IPS DF 4.7 (cell line): ENCODE measurements at regions not wholly inside any gene's neighbourhood (a gene's known extent, or its start where the extent isn't known, plus 50 kb on each side); places are given as distances from the start of the nearest gene placed in this dataset.

Experiments
- DNase-seq: peaks from one replicate; pipeline ENCODE4 v3.0.0-alpha.2; 2013; ENCODE audit warnings: low spot score; ENCODE audit errors: extremely low read depth

- DNase-seq = no peak
Observed at GRCh38 chr6:112710710-112711109, 363.6 kb downstream of the RFPL4B start.

GRCh38 chr6:112713402-112713801, 366.3 kb downstream of the RFPL4B start:
- no peak for DNase-seq

GRCh38 chr6:112717401-112717800, 370.3 kb downstream of the RFPL4B start:
- no peak for DNase-seq

- DNase-seq = no peak
Observed at GRCh38 chr6:112717856-112718255, 370.7 kb downstream of the RFPL4B start.

- DNase-seq = no peak
Observed at GRCh38 chr6:112725541-112726085, 378.5 kb downstream of the RFPL4B start.

- DNase-seq = no peak
Observed at GRCh38 chr6:112735129-112735528, 388.0 kb downstream of the RFPL4B start.

DNA sequence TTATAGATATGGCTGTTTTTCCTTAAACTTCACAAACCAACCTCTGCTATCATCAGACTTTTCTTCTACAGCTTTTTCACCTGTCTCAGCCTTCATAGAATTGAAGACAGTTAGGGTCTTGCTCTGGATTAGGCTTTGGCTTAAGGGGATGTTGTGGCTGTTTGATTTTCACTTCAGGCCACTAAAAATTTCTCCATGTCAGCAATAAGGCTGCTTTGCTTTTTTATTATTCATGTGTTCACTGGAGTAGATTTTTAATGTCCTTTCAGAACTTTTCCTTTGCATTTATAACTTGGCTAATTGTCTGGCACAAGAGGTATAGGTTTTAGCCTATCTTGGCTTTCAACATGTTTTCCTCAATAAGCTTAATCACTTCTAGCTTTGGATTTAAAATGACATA, 392.6 kb downstream of the RFPL4B start:
- no peak for DNase-seq

- no peak for DNase-seq
Observed at GRCh38 chr6:112743323-112743722, 396.2 kb downstream of the RFPL4B start.

- no peak for DNase-seq
Observed at GRCh38 chr6:112744827-112745226, 397.7 kb downstream of the RFPL4B start.

DNA sequence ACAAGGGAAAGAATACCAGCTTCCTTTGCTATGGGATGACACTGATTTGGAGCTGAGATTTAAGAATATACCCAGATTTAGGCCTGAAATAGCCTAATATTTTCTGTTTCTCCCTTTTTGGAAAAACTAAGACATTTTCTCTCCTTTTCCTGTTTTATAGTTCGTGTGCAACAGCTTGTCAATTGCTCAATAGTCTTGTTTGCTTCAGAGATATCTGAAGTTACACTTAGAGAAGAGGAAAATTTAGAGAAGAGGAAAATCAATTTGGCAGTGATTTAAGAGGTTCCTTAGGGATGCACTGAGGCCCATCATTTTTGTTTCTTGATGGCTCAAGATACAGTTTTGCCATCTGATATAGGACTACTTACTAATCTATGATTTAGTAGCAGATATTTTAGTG, 398.6 kb downstream of the RFPL4B start:
- no peak for DNase-seq

GRCh38 chr6:112749673-112750072, 402.5 kb downstream of the RFPL4B start:
- no peak for DNase-seq

GRCh38 chr6:112752305-112752704, 405.2 kb downstream of the RFPL4B start:
- no peak for DNase-seq

DNA sequence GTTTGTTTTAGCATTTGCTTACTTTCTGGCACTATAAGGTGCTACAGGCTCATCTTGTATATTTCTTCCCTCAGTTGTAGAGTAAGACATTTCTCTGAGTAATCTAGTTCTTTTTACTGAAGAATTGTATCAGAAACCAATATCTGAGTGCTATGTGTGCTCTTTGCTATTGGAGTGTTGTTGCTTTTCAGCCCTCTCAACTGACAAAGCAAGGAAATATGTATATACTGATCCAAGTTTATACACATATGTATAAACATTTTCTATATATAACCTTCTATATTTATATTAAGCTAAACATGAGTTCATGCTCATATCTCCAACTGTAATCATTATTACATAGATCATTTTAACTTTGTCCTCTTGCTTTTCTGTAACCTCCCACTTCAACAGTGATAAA, 405.7 kb downstream of the RFPL4B start:
- DNase-seq = no peak

DNA sequence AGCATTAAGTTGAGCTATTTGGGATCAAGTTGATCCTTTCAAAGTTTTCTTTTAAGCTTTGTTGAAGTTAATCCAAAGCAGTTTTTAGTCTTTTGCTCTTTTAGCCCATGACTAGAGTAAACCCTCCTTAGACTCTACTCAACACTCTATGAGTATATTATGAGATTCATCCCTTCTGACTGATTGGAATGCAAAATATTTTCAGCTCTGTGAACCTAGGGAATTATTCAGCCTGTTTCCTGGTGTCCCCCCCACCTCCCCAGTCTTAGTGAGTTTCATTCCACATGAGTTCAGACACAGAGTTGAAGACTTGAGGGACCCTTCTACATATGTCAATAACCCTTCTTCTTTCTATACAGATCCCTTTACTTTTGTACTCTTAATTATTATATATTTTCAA, 413.7 kb downstream of the RFPL4B start:
- DNase-seq = no peak

- DNase-seq = no peak
Observed at GRCh38 chr6:112761740-112762139, 414.6 kb downstream of the RFPL4B start.

GRCh38 chr6:112764377-112764776, 417.2 kb downstream of the RFPL4B start:
- DNase-seq = no peak

- DNase-seq = no peak
Observed at GRCh38 chr6:112770308-112770707, 423.2 kb downstream of the RFPL4B start.

GRCh38 chr6:112773187-112773586, 426.1 kb downstream of the RFPL4B start:
- DNase-seq = no peak

- DNase-seq = no peak
Observed at GRCh38 chr6:112774319-112774718, 427.2 kb downstream of the RFPL4B start.

GRCh38 chr6:112780498-112781096, 433.5 kb downstream of the RFPL4B start:
- DNase-seq = peak; percentile 30

- no peak for DNase-seq
Observed at GRCh38 chr6:112781241-112781640, 434.1 kb downstream of the RFPL4B start.

DNA sequence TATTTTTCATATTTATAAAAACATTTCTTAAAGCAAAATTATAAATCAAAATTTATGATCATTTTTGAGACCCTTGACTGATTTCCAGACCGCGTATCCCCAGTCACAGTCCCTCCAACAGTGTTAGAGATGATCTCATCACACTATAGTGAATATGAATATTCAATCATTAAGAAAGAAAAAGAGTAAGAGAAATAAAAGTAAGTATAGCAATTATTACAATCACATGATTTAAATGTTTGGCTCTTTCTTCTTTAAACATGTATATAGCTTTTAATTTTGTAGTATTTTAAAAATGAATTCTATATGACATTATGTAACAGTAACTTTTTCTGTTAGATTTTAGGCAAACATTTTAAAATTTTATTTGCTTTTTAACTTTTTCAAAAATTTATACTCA, 438.3 kb downstream of the RFPL4B start:
- no peak for DNase-seq

DNA sequence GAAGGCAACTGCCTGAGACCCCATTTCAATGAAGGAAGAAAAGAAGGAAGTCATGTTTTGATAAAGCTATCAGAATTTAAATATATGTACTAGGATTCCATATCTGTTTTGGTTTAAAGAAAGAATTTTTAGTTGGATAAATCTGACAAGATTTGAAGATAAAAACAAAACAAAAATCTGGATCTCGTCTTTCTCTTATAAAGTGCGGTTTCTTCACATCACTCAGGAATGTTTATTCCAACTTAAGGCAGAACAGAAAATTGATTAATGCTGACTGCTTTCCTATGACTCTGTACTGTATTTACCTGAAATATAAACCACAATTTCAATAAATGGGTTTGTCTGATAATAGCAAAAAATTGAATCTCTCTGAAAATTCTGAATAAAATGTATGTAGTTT, 439.7 kb downstream of the RFPL4B start:
- no peak for DNase-seq

DNA sequence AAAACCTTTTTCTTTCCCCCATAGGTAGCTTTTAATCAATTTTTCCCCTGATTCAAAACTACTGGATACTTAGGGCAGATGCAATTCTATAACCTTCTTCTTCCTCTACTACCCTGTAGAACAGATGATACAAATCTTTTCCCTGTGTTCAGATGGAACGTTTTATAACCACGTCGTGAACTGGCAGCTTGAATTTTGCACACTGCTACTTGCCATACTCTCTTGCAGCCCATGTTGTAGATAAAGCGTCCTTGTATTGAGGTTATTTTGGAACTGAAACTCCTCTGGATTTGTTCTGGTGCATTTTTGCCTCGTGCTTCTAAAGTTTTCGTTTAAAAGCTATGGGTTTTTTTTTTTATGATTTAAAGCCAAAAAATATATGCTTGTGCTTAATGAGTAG, 440.2 kb downstream of the RFPL4B start:
- no peak for DNase-seq
